GM12878 (cell line): ENCODE measurements at regions not wholly inside any gene's neighbourhood (a gene's known extent, or its start where the extent isn't known, plus 50 kb on each side); places are given as distances from the start of the nearest gene placed in this dataset.

Experiments used
- BHLHE40 ChIP-seq, 2 experiments: fragments of 450-650 bp in 1 of 2; IDR thresholded peaks; 2 replicates each; pipeline ENCODE4 v1.6.1; 2011 to 2017; ENCODE audit warnings: low read depth in 2 of 2, borderline replicate concordance in 1 of 2, improper control_type of control experiment in 1 of 2, low read length in 1 of 2, mild to moderate bottlenecking in 1 of 2
- FOS ChIP-seq: IDR thresholded peaks from 3 replicates; pipeline ENCODE4 v1.6.1; 2011; ENCODE audit warnings: borderline replicate concordance; ENCODE audit not compliant: insufficient read length; ENCODE audit errors: extremely low read depth
- GATAD2B ChIP-seq: fragments of 450-650 bp; conservative IDR thresholded peaks from 2 replicates; pipeline ENCODE4 v1.6.1; 2017; ENCODE audit warnings: low read depth, mild to moderate bottlenecking, moderate library complexity
- HCFC1 ChIP-seq: fragments of 150-350 bp; IDR thresholded peaks from 2 replicates; pipeline ENCODE4 v1.6.1; 2014; ENCODE audit warnings: low read length
- HSF1 ChIP-seq: fragments of 150-350 bp; IDR thresholded peaks from 2 replicates; pipeline ENCODE4 v1.6.1; 2014; ENCODE audit warnings: mild to moderate bottlenecking, low read depth, low read length
- IKZF2 ChIP-seq, 2 experiments: fragments of 450-650 bp; IDR thresholded peaks; 2 replicates each; pipeline ENCODE4 v1.6.1; 2017; ENCODE audit warnings: mild to moderate bottlenecking in 2 of 2, moderate library complexity in 2 of 2
- JUNB ChIP-seq: IDR thresholded peaks from 2 replicates; pipeline ENCODE4 v1.6.1; 2016; ENCODE audit warnings: antibody characterized with exemption, mild to moderate bottlenecking
- LARP7 ChIP-seq: fragments of 450-650 bp; IDR thresholded peaks from 2 replicates; pipeline ENCODE4 v1.6.1; 2017; ENCODE audit warnings: mild to moderate bottlenecking
- MEF2B ChIP-seq: fragments of 450-650 bp; IDR thresholded peaks from 2 replicates; pipeline ENCODE4 v1.6.1; 2018; ENCODE audit warnings: mild to moderate bottlenecking, moderate library complexity; ENCODE audit not compliant: partially characterized antibody, poor library complexity, severe bottlenecking
- MLLT1 ChIP-seq: fragments of 450-650 bp; IDR thresholded peaks from 2 replicates; pipeline ENCODE4 v1.6.1; 2016; ENCODE audit warnings: mild to moderate bottlenecking
- NR2F1 ChIP-seq: fragments of 450-650 bp; conservative IDR thresholded peaks from 2 replicates; pipeline ENCODE4 v1.6.1; 2017; ENCODE audit warnings: mild to moderate bottlenecking
- PAX5 ChIP-seq: IDR thresholded peaks from 2 replicates; pipeline ENCODE4 v1.6.1; 2011; ENCODE audit warnings: low read depth, low read length, borderline replicate concordance
- RAD21 ChIP-seq: IDR thresholded peaks from 2 replicates; pipeline ENCODE4 v1.6.1; 2011; ENCODE audit warnings: mild to moderate bottlenecking, low read depth, low read length, moderate library complexity; ENCODE audit not compliant: insufficient read depth
- RB1 ChIP-seq: fragments of 450-650 bp; formaldehyde crosslinking; IDR thresholded peaks from 2 replicates; pipeline ENCODE4 v1.6.1; 2017; ENCODE audit warnings: mild to moderate bottlenecking, borderline replicate concordance
- RFX5 ChIP-seq: IDR thresholded peaks from 2 replicates; pipeline ENCODE4 v1.6.1; 2011; ENCODE audit warnings: low read depth, low read length, improper control_type of control experiment
- SMARCA5 ChIP-seq: fragments of 450-650 bp; IDR thresholded peaks from 2 replicates; pipeline ENCODE4 v1.6.1; 2017; ENCODE audit warnings: mild to moderate bottlenecking
- SMC3 ChIP-seq: IDR thresholded peaks from 2 replicates; pipeline ENCODE4 v1.6.1; 2011; ENCODE audit warnings: low read length, improper control_type of control experiment, borderline replicate concordance
- SPI1 ChIP-seq: IDR thresholded peaks from 2 replicates; pipeline ENCODE4 v1.6.1; 2011; ENCODE audit warnings: low read depth, mild to moderate bottlenecking, low read length, moderate library complexity, borderline replicate concordance; ENCODE audit not compliant: insufficient read depth
- TBL1XR1 ChIP-seq: IDR thresholded peaks from 2 replicates; pipeline ENCODE4 v1.6.1; 2012; ENCODE audit warnings: low read depth, low read length, improper control_type of control experiment
- TCF7 ChIP-seq: IDR thresholded peaks from 2 replicates; pipeline ENCODE4 v1.6.1; 2014; ENCODE audit warnings: antibody characterized with exemption, borderline replicate concordance
- USF2 ChIP-seq: IDR thresholded peaks from 2 replicates; pipeline ENCODE4 v1.6.1; 2011; ENCODE audit warnings: low read depth, low read length, improper control_type of control experiment, borderline replicate concordance
- ZNF622 ChIP-seq: fragments of 450-650 bp; IDR thresholded peaks from 2 replicates; pipeline ENCODE4 v1.6.1; 2017; ENCODE audit warnings: mild to moderate bottlenecking, inconsistent platforms
- ZSCAN29 ChIP-seq: fragments of 450-650 bp; IDR thresholded peaks from 2 replicates; pipeline ENCODE4 v1.6.1; 2017; ENCODE audit warnings: mild to moderate bottlenecking, moderate library complexity
- TF ChIP-seq, protein P1 (sequence below): fragments of 150-350 bp; IDR thresholded peaks from 2 replicates; pipeline ENCODE4 v1.6.1; 2016; ENCODE audit warnings: low read depth, low read length
- TF ChIP-seq, protein P2 (sequence below): fragments of 450-650 bp; IDR thresholded peaks from 2 replicates; pipeline ENCODE4 v1.6.1; 2017; ENCODE audit warnings: borderline replicate concordance

DNA sequence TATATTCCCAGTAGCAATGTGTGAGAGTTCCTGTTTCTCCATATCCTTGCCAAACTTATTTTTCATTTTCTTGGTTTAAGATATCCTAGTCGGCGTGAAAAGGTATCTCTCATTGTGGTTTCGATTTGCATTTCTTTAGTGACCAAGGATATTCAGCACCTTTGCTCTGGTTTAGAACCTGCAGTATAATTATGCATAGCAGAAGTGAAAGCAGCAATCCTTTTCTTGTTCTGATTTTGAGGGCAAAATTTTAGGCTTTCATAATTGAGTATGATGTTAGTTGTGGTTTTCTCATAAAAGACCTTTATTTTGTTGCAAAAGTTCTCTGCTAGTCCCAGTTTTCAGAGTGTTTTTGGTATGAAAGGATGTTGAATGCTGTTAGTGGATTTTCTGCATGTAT, 491.0 kb downstream of the FGF9 start (continued):
- TF ChIP-seq HSF1 (no peak), ZSCAN29 (no peak), FOS (no peak), MLLT1 (peak; percentile 71; the same call in 1 of the 2 replicates), MEF2B (peak; percentile 64), RAD21 (no peak), IKZF2 (IDR thresholded peaks at IDR 0.05) (peak; percentile 97 to 99), SMARCA5 (no peak), TCF7 (peak; percentile 85), USF2 (no peak), ZNF622 (no peak), PAX5 (peak; percentile 86), BHLHE40 (IDR thresholded peaks at IDR 0.05; ENCODE audit: borderline replicate concordance in 1 of 2, low read depth in 2 of 2, low read length in 1 of 2) (peak; percentile 73 to 80), LARP7 (no peak), HCFC1 (no peak), RFX5 (no peak), SPI1 (peak; percentile 93), JUNB (peak; percentile 97), GATAD2B (0 out of 2 replicates have a peak, but pooled peaks have one; percentile 62), RB1 (no peak), NR2F1 (peak; percentile 88), TBL1XR1 (peak; percentile 84; the same call in 1 of the 2 replicates), SMC3 (peak; percentile 12; the same call in 1 of the 2 replicates)
- TF ChIP-seq, protein P1, sequence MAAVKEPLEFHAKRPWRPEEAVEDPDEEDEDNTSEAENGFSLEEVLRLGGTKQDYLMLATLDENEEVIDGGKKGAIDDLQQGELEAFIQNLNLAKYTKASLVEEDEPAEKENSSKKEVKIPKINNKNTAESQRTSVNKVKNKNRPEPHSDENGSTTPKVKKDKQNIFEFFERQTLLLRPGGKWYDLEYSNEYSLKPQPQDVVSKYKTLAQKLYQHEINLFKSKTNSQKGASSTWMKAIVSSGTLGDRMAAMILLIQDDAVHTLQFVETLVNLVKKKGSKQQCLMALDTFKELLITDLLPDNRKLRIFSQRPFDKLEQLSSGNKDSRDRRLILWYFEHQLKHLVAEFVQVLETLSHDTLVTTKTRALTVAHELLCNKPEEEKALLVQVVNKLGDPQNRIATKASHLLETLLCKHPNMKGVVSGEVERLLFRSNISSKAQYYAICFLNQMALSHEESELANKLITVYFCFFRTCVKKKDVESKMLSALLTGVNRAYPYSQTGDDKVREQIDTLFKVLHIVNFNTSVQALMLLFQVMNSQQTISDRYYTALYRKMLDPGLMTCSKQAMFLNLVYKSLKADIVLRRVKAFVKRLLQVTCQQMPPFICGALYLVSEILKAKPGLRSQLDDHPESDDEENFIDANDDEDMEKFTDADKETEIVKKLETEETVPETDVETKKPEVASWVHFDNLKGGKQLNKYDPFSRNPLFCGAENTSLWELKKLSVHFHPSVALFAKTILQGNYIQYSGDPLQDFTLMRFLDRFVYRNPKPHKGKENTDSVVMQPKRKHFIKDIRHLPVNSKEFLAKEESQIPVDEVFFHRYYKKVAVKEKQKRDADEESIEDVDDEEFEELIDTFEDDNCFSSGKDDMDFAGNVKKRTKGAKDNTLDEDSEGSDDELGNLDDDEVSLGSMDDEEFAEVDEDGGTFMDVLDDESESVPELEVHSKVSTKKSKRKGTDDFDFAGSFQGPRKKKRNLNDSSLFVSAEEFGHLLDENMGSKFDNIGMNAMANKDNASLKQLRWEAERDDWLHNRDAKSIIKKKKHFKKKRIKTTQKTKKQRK: no peak
- TF ChIP-seq, protein P2, sequence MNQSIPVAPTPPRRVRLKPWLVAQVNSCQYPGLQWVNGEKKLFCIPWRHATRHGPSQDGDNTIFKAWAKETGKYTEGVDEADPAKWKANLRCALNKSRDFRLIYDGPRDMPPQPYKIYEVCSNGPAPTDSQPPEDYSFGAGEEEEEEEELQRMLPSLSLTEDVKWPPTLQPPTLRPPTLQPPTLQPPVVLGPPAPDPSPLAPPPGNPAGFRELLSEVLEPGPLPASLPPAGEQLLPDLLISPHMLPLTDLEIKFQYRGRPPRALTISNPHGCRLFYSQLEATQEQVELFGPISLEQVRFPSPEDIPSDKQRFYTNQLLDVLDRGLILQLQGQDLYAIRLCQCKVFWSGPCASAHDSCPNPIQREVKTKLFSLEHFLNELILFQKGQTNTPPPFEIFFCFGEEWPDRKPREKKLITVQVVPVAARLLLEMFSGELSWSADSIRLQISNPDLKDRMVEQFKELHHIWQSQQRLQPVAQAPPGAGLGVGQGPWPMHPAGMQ: no peak
